A204.1 (cell line): ENCODE measurements at regions not wholly inside any gene's neighbourhood (a gene's known extent, or its start where the extent isn't known, plus 50 kb on each side); places are given as distances from the start of the nearest gene placed in this dataset.
A peak's percentile ranks its signal among the peaks of the same experiment; 100 is the strongest.

Experiments used
- FAIRE-seq: peaks from 2 replicates; lab custom pipeline; 2012; peaks lifted over from hg19 to GRCh38; lab: Jason Lieb, UNC

GRCh38 chr11:30735946-30736345 is 149.8 kb upstream of the MPPED2 start:
- no peak for FAIRE-seq

GRCh38 chr11:30733748-30734147 is 147.6 kb upstream of the MPPED2 start:
- no peak for FAIRE-seq

- FAIRE-seq: peak; percentile 98
Observed at GRCh38 chr11:30730011-30730410, 143.9 kb upstream of the MPPED2 start.

GRCh38 chr11:30729187-30729713 is 143.1 kb upstream of the MPPED2 start:
- no peak for FAIRE-seq

- peak; percentile 94 for FAIRE-seq
Observed at GRCh38 chr11:30725645-30726195, 139.6 kb upstream of the MPPED2 start.

- no peak for FAIRE-seq
Observed at GRCh38 chr11:30724274-30724673, 138.1 kb upstream of the MPPED2 start.

- no peak for FAIRE-seq
Observed at GRCh38 chr11:30719371-30719770, 133.2 kb upstream of the MPPED2 start.

GRCh38 chr11:30717641-30718040 is 131.5 kb upstream of the MPPED2 start:
- no peak for FAIRE-seq

- peak; percentile 94 for FAIRE-seq
Observed at GRCh38 chr11:30717009-30717408, 130.9 kb upstream of the MPPED2 start.

- FAIRE-seq: peak; percentile 98
Observed at GRCh38 chr11:30712749-30713148, 126.6 kb upstream of the MPPED2 start.

GRCh38 chr11:30710221-30710620 is 124.1 kb upstream of the MPPED2 start:
- no peak for FAIRE-seq

GRCh38 chr11:30707110-30707509 is 121.0 kb upstream of the MPPED2 start:
- no peak for FAIRE-seq

- FAIRE-seq: no peak
Observed at GRCh38 chr11:30705913-30706675, 119.9 kb upstream of the MPPED2 start.

GRCh38 chr11:30698425-30698824 is 112.3 kb upstream of the MPPED2 start:
- FAIRE-seq: no peak

- FAIRE-seq: no peak
Observed at GRCh38 chr11:30697032-30697431, 110.9 kb upstream of the MPPED2 start.

GRCh38 chr11:30684772-30685171 is 98.6 kb upstream of the MPPED2 start:
- FAIRE-seq: no peak

- FAIRE-seq: no peak
Observed at GRCh38 chr11:30683176-30683575, 97.0 kb upstream of the MPPED2 start.

- FAIRE-seq: no peak
Observed at GRCh38 chr11:30666817-30667216, 80.7 kb upstream of the MPPED2 start.

- no peak for FAIRE-seq
Observed at GRCh38 chr11:30665067-30665466, 78.9 kb upstream of the MPPED2 start.

- peak; percentile 11 for FAIRE-seq
Observed at GRCh38 chr11:30653606-30654005, 67.5 kb upstream of the MPPED2 start.

GRCh38 chr11:30652801-30653200 is 66.6 kb upstream of the MPPED2 start:
- FAIRE-seq: no peak

- FAIRE-seq: no peak
Observed at GRCh38 chr11:30650266-30650665, 64.1 kb upstream of the MPPED2 start.
